ENCODE measurements at regions not wholly inside any gene's neighbourhood (a gene's known extent, or its start where the extent isn't known, plus 50 kb on each side); places are given as distances from the start of the nearest gene placed in this dataset.
"Not testable (repeated sequence)": the region's sequence is repeated elsewhere in the genome, so short reads cannot be mapped to it uniquely, and the experiment has no call there.

- Histone ChIP-seq H3K9me3 (ENCODE audit: low read length) (no peaks in the 10 kb centered on the region), H3K27ac (ENCODE audit: low read length) (no peak overlapping the region), H3K9me2 (ENCODE audit: insufficient read depth, low read length) (no peaks in the 10 kb centered on the region), H3K27me3 (ENCODE audit: insufficient read depth, low read depth, low read length) (no peaks in the 10 kb centered on the region), H3K4me3 (ENCODE audit: low read length) (no peak overlapping the region), H2AFZ (ENCODE audit: low read depth, low read length) (no peak overlapping the region), H4K20me1 (ENCODE audit: insufficient read depth) (no peaks in the 10 kb centered on the region), H3K4me2 (ENCODE audit: low read length) (no peak overlapping the region), H3K79me2 (replicated peaks; ENCODE audit: insufficient read depth, low read length) (no peaks in the 10 kb centered on the region), H3F3A (ENCODE audit: insufficient read depth, low read length, poor library complexity, severe bottlenecking) (no peaks in the 10 kb centered on the region), H3K9ac (ENCODE audit: low read length) (no peak overlapping the region), H3K36me3 (ENCODE audit: insufficient read depth, low read length) (no peaks in the 10 kb centered on the region)
- TF ChIP-seq TAF1 (IDR thresholded peaks at IDR 0.05; ENCODE audit: low read depth): no peak
- no peak for TF ChIP-seq REST (IDR thresholded peaks at IDR 0.05; ENCODE audit: borderline replicate concordance)
- TF ChIP-seq EP300 (conservative IDR thresholded peaks at IDR 0.05; ENCODE audit: poor library complexity, severe bottlenecking): no peak
- TF ChIP-seq SMC3 (conservative IDR thresholded peaks at IDR 0.05; ENCODE audit: poor library complexity): no peak
- TF ChIP-seq CTCF (IDR thresholded peaks at IDR 0.05; ENCODE audit: poor library complexity, severe bottlenecking): no peak
- TF ChIP-seq EZH2 (IDR thresholded peaks at IDR 0.05; ENCODE audit: borderline replicate concordance, insufficient read depth, low read length, poor library complexity, severe bottlenecking): no peak
- no peak for TF ChIP-seq POLR2AphosphoS5 (IDR thresholded peaks at IDR 0.05)
- no peak for TF ChIP-seq RAD21 (conservative IDR thresholded peaks at IDR 0.05)
These were observed 186.4 kb downstream of the FAM43A start for GRCh38 chr3:194871864-194872668.

GRCh38 chr3:194872669-194872977 lies 186.9 kb downstream of the FAM43A start:
- Histone ChIP-seq H2AFZ (ENCODE audit: low read depth, low read length) (no peak overlapping the region), H3K4me2 (ENCODE audit: low read length) (no peak overlapping the region), H3K36me3 (ENCODE audit: insufficient read depth, low read length) (no peaks in the 10 kb centered on the region)

GRCh38 chr3:194873474-194873873 lies 187.8 kb downstream of the FAM43A start:
- not testable (repeated sequence) for H3K9me2 ChIP-seq (ENCODE audit: insufficient read depth, low read length); H3K36me3 ChIP-seq (ENCODE audit: insufficient read depth, low read length); H3K79me2 ChIP-seq (replicated peaks; ENCODE audit: insufficient read depth, low read length); H3F3A ChIP-seq (ENCODE audit: insufficient read depth, low read length, poor library complexity, severe bottlenecking); H2AFZ ChIP-seq (ENCODE audit: low read depth, low read length); H3K4me2 ChIP-seq (ENCODE audit: low read length); H3K9ac ChIP-seq (ENCODE audit: low read length); H3K4me3 ChIP-seq (ENCODE audit: low read length); H3K27ac ChIP-seq (ENCODE audit: low read length); H3K9me3 ChIP-seq (ENCODE audit: low read length); H4K20me1 ChIP-seq (ENCODE audit: insufficient read depth); H3K27me3 ChIP-seq (ENCODE audit: insufficient read depth, low read depth, low read length)

More at GRCh38 chr3:194872669-194872977, 186.9 kb downstream of the FAM43A start:
- Histone ChIP-seq H3K79me2 (replicated peaks; ENCODE audit: insufficient read depth, low read length) (no peaks in the 10 kb centered on the region), H3K27ac (ENCODE audit: low read length) (no peak overlapping the region), H4K20me1 (ENCODE audit: insufficient read depth) (no peaks in the 10 kb centered on the region), H3K9ac (ENCODE audit: low read length) (no peak overlapping the region), H3K27me3 (ENCODE audit: insufficient read depth, low read depth, low read length) (no peaks in the 10 kb centered on the region), H3F3A (ENCODE audit: insufficient read depth, low read length, poor library complexity, severe bottlenecking) (no peaks in the 10 kb centered on the region), H3K9me3 (ENCODE audit: low read length) (no peaks in the 10 kb centered on the region), H3K4me3 (ENCODE audit: low read length) (no peak overlapping the region), H3K9me2 (ENCODE audit: insufficient read depth, low read length) (no peaks in the 10 kb centered on the region)
- TF ChIP-seq POLR2AphosphoS5 (IDR thresholded peaks at IDR 0.05): no peak
